Esophagus squamous epithelium (tissue), 5 donors: ENCODE measurements at regions not wholly inside any gene's neighbourhood (a gene's known extent, or its start where the extent isn't known, plus 50 kb on each side); places are given as distances from the start of the nearest gene placed in this dataset.
"Not testable (repeated sequence)": the region's sequence is repeated elsewhere in the genome, so short reads cannot be mapped to it uniquely, and the experiment has no call there.

Experiments
- DNase-seq: peaks from one replicate; lab custom pipeline; 2025; lab: John Stamatoyannopoulos, UW
- H3K27ac ChIP-seq, 4 donors: fragments of 200-600 bp; sonication (generic); one replicate each; pipeline ENCODE4 v1.5.1; 2016 to 2019; ENCODE audit warnings: mild to moderate bottlenecking in 1 of 4
- H3K27me3 ChIP-seq, 4 donors: fragments of 200-600 bp; sonication (generic); 1 replicate in 3 of 4; 2 replicates in 1 of 4; pipeline versions ENCODE4 v1.5.1 to v1.6.0; 2017 to 2021; ENCODE audit warnings: antibody characterized with exemption in 1 of 4
- H3K36me3 ChIP-seq, 3 donors: fragments of 200-600 bp; sonication (generic); one replicate each; pipeline ENCODE4 v1.5.1; 2016 to 2019
- H3K4me1 ChIP-seq, 3 donors: fragments of 200-600 bp; sonication (generic); one replicate each; pipeline ENCODE4 v1.5.1; 2017 to 2019
- H3K4me3 ChIP-seq, 4 donors: fragments of 200-600 bp; sonication (generic); 1 replicate in 3 of 4; 2 replicates in 1 of 4; pipeline ENCODE4 v1.5.1; 2016 to 2019; ENCODE audit warnings: mild to moderate bottlenecking in 2 of 4, moderate library complexity in 1 of 4
- H3K9me3 ChIP-seq, 3 donors: fragments of 200-600 bp; sonication (generic); one replicate each; pipeline ENCODE4 v1.5.1; 2016 to 2019
- WGBS, 2 donors: methylation state at CpG; one replicate each; pipeline ENCODE4 v1.1.5; 2018; 5-methylcytosine and 5-hydroxymethylcytosine counted together
- intact Hi-C: fragments of 100-400 bp; cut with DNase I; formaldehyde crosslinking; loops from one replicate; pipeline ENCODE4 v1.15.0; 2022
- donor health status: DM: yes; HTN: yes; CAD: no.

DNA sequence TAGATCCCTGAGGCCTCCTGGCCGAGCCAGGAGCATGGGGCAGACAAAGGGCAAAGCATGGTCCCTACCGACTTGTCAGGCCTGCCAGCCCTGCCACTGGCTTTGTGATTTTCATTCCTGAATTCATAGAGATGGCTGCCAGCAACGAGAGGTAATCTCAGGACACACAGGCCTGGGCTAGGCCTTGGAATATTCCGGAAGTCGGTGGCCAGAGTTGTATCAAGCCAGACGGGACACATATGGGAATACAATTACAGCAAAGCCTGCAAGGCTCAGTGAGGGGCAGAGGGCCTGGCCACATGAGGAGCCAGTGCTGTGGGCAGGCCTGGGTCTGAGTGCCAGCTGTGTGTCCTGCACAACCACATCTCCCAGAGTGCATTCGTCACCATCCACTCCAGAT is 72.4 kb upstream of the PLGLB2 start:
- H3K9me3 ChIP-seq, intact Hi-C loops, H3K27ac ChIP-seq, H3K4me1 ChIP-seq, H3K27me3 ChIP-seq, H3K36me3 ChIP-seq, DNase-seq, H3K4me3 ChIP-seq: not testable (repeated sequence)
- WGBS, 2 donors = no CpG with 5 or more reads among the region's 7 CpGs

DNA sequence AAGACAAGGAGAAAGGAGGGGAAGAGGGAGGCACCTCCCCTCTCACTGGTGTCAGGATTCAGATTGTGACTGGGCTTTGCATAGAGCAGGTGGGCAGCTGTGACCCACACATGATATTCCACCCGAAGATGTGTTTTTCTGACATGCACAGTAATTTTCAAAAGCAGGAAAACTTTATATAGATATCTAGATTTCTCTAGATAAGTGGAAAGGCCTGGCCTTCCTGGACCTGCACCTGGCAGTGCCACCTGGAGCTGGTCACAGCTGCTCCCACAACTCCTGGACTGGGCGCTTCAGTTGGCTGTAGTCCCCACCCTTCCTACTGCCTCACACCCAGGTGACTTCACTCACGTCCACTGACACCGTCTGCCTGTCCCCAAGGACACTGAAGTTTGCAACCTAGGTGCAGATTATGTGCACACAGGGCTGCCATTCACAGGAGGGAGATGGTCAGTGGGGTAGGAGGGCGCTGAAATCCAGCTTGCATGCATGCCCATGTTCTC is 70.4 kb upstream of the PLGLB2 start:
- intact Hi-C loops, H3K36me3 ChIP-seq, H3K27me3 ChIP-seq, H3K9me3 ChIP-seq, H3K27ac ChIP-seq, DNase-seq, H3K4me3 ChIP-seq, H3K4me1 ChIP-seq: not testable (repeated sequence)
- 80% methylated on average over 1 of the region's 5 CpGs; no CpG with 5 or more reads in 1 of the 2 donors for WGBS, 2 donors

DNA sequence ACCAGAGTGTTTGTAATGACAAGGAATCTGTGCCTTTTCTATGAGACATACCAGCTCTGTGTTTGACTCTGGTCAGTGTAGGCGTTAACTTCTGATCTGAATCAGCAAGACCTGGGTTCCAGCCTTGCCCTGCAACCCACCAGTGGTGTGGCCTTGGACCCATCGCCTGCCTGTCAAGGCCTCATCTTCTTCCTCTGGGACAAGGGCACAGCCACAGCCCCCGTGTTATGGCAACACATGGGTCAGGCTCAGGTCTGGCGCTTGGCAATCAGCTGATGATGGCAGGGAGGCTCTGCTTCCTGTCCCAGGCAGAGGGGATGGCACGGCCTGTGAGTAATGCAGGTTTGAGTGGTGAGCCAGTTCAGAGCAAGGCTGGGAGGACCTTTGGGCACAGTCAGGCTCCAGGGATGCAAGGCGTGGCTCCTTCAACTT is 69.1 kb upstream of the PLGLB2 start:
- H3K4me1 ChIP-seq, H3K4me3 ChIP-seq, H3K27me3 ChIP-seq, H3K27ac ChIP-seq, H3K9me3 ChIP-seq, DNase-seq, H3K36me3 ChIP-seq, intact Hi-C loops: not testable (repeated sequence)
- no CpG with 5 or more reads among the region's 6 CpGs for WGBS, 2 donors

DNA sequence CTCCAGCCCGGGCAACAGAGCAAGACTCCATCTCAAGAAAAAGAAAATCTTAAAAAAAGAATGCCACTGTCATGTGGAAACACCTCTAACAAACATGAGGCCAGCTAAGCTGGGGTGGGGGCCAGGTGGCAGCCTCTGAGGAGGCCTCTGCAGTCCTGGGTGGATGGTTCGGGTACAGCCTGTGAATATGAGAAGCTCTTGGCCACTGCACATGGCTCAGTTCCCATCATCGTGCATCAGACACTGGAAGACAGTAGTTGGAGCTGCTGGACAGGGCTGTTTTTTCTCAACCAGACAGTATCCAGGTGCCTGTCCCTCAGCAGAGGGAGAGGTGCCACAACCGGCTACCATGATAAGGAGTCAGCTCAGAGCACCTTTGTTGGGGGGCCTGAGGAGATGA is 67.9 kb upstream of the PLGLB2 start:
- H3K9me3 ChIP-seq, H3K27me3 ChIP-seq, H3K4me1 ChIP-seq, H3K36me3 ChIP-seq, intact Hi-C loops, DNase-seq, H3K4me3 ChIP-seq, H3K27ac ChIP-seq: not testable (repeated sequence)
- no CpG with 5 or more reads among the region's 4 CpGs for WGBS, 2 donors

DNA sequence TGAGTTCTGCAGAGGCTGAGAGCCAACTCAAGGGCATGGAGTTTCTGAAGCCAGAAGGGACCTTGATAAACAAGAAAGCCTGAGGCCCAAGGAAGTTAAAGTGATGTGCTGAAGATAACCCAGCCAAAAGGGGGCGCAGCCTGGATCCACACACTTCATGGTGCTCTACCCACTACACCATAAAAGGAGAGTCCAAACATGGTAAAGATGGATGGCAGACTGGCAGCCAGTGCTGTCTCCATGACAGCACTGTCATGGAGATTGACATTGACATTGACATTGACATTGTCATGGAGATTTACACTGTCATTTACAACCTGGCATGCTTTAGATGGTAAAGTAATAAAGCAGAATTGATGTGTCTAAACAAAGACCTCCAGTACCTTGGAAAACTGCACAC is 67.2 kb upstream of the PLGLB2 start:
- WGBS, 2 donors = 100% methylated on average over 1 of the region's 1 CpG; no CpG with 5 or more reads in 1 of the 2 donors
- intact Hi-C loops, H3K9me3 ChIP-seq, DNase-seq, H3K4me3 ChIP-seq, H3K4me1 ChIP-seq, H3K27me3 ChIP-seq, H3K27ac ChIP-seq, H3K36me3 ChIP-seq: not testable (repeated sequence)

- DNase-seq, H3K4me3 ChIP-seq, H3K9me3 ChIP-seq, intact Hi-C loops, H3K27me3 ChIP-seq, H3K36me3 ChIP-seq, H3K27ac ChIP-seq, H3K4me1 ChIP-seq: not testable (repeated sequence)
- WGBS, 2 donors = 76% methylated on average over 2 of the region's 10 CpGs; no CpG with 5 or more reads in 1 of the 2 donors
Observed at GRCh38 chr2:87683451-87683850, 64.4 kb upstream of the PLGLB2 start.

DNA sequence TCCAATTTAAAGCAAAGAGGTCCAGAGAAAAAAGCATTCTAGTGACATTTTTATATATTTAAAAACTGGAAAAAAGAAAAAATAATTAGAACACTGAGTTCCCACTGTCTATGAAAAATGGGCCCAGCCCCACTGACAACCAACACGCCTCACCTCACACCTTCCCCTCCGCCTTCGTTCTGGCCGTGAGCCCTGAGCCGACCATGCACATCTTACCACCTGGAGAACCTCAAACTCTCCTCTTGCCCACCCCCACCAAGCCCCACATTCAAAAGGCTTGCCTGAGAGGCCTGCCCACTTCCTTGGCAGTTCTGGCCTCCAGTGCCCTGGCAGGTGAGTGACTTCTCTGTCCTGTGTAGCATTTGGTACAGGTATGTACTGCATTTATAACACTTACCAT is 63.9 kb upstream of the PLGLB2 start:
- H3K36me3 ChIP-seq, H3K27me3 ChIP-seq, H3K4me1 ChIP-seq, intact Hi-C loops, DNase-seq, H3K27ac ChIP-seq, H3K9me3 ChIP-seq, H3K4me3 ChIP-seq: not testable (repeated sequence)
- 91 to 92% methylated on average over 5 of the region's 5 CpGs for WGBS, 2 donors

DNA sequence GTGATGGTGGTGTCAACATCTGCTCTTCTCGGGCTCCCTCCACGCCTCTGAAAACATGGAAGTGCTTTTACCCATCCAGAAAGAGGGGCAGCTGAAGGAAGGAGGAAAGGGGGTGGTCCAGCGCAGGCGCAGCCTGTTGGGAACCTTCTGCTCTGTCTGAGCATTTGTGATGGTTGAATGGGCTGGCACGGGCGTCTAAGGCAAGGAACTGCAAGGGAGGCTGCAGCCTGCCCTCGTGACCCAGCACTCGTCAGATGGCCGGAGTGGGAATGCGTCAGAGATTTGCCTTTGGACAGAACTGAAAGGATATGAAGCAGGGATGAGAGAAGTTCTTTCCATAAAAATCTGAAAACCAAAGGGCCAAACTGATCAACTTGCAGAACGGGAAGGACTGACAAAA is 62.3 kb upstream of the PLGLB2 start:
- H3K27ac ChIP-seq, H3K36me3 ChIP-seq, H3K4me1 ChIP-seq, intact Hi-C loops, H3K27me3 ChIP-seq, H3K9me3 ChIP-seq, H3K4me3 ChIP-seq, DNase-seq: not testable (repeated sequence)
- 87% methylated on average over 3 of the region's 11 CpGs; no CpG with 5 or more reads in 1 of the 2 donors for WGBS, 2 donors

- no CpG with 5 or more reads among the region's 7 CpGs for WGBS, 2 donors
- H3K27me3 ChIP-seq, DNase-seq, H3K27ac ChIP-seq, H3K4me1 ChIP-seq, H3K9me3 ChIP-seq, H3K36me3 ChIP-seq, intact Hi-C loops, H3K4me3 ChIP-seq: not testable (repeated sequence)
Observed at GRCh38 chr2:87686873-87687549, 60.9 kb upstream of the PLGLB2 start.

- intact Hi-C loops, DNase-seq: not testable (repeated sequence)
- WGBS, 2 donors = 60% methylated on average over 1 of the region's 7 CpGs; no CpG with 5 or more reads in 1 of the 2 donors
Observed at GRCh38 chr2:87687550-87688270, 60.2 kb upstream of the PLGLB2 start.

GRCh38 chr2:87691899-87692592 is 55.8 kb upstream of the PLGLB2 start:
- H3K36me3 ChIP-seq, H3K27me3 ChIP-seq, intact Hi-C loops, H3K4me3 ChIP-seq, H3K9me3 ChIP-seq, DNase-seq, H3K4me1 ChIP-seq: not testable (repeated sequence)
- H3K27ac ChIP-seq = peak overlapping the region in 2 of 4 donors; percentile 38 to 44
- no CpG with 5 or more reads among the region's 1 CpG for WGBS, 2 donors

More at GRCh38 chr2:87687550-87688270, 60.2 kb upstream of the PLGLB2 start:
- H3K4me3 ChIP-seq, H3K27me3 ChIP-seq, H3K4me1 ChIP-seq, H3K27ac ChIP-seq, H3K9me3 ChIP-seq, H3K36me3 ChIP-seq: not testable (repeated sequence)

DNA sequence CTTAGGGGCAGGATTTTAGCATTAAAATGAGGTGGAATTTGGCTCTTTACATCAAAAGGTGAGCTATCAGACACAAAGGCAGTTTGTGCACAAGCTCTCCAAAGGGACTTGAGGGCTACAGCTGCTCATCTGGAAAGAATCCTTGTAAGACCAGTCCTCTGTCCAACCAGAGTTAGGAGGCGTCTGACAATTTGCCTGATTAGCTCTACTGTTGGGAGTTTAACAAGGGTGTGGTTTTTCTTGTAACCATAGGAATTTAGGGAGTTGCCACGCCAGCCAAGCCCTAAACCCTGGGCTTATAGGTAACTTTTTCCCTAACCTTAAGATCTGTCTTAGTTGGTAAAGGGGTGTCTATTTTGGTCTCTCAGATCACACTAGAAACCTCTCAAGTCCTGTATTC is 55.0 kb upstream of the PLGLB2 start:
- H3K36me3 ChIP-seq = not testable (repeated sequence)

More for the DNA sequence above, 55.0 kb upstream of the PLGLB2 start:
- H3K27ac ChIP-seq, H3K27me3 ChIP-seq, DNase-seq, H3K9me3 ChIP-seq, intact Hi-C loops, H3K4me3 ChIP-seq, H3K4me1 ChIP-seq: not testable (repeated sequence)
- WGBS, 2 donors = 55% methylated on average over 1 of the region's 2 CpGs; no CpG with 5 or more reads in 1 of the 2 donors
